BLaER1 treated with 17β-estradiol and CSF1 and Interleukin-3, amounts not matched to agents 10 nM and 100 nM (cell line): ENCODE measurements at regions not wholly inside any gene's neighbourhood (a gene's known extent, or its start where the extent isn't known, plus 50 kb on each side); places are given as distances from the start of the nearest gene placed in this dataset.
"Not testable (repeated sequence)": the region's sequence is repeated elsewhere in the genome, so short reads cannot be mapped to it uniquely, and the experiment has no call there.

Experiments
- H3K27ac ChIP-seq, 11 experiments: shearing (Covaris generic); formaldehyde crosslinking; 2 replicates each; pipeline ENCODE4 v1.8.1; 2022
- H3K27me3 ChIP-seq, 11 experiments: shearing (Covaris generic); formaldehyde crosslinking; 2 replicates each; pipeline ENCODE4 v1.8.1; 2022
- H3K36me3 ChIP-seq, 11 experiments: shearing (Covaris generic); formaldehyde crosslinking; 2 replicates each; pipeline ENCODE4 v1.8.1; 2022
- H3K4me1 ChIP-seq, 10 experiments: shearing (Covaris generic); formaldehyde crosslinking; 2 replicates each; pipeline ENCODE4 v1.8.1; 2022
- H3K4me2 ChIP-seq, 11 experiments: shearing (Covaris generic); formaldehyde crosslinking; 2 replicates each; pipeline ENCODE4 v1.8.1; 2022
- H3K4me3 ChIP-seq, 10 experiments: shearing (Covaris generic); formaldehyde crosslinking; 2 replicates each; pipeline ENCODE4 v1.8.1; 2022
- H3K9ac ChIP-seq, 11 experiments: shearing (Covaris generic); formaldehyde crosslinking; 2 replicates each; pipeline ENCODE4 v1.8.1; 2022
- H3K9me3 ChIP-seq, 11 experiments: shearing (Covaris generic); formaldehyde crosslinking; replicated peaks in 1 of 11; 2 replicates each; pipeline ENCODE4 v1.8.1; 2022
- H4K20me1 ChIP-seq, 11 experiments: shearing (Covaris generic); formaldehyde crosslinking; 2 replicates each; pipeline ENCODE4 v1.8.1; 2022
- Cebpa-rat ChIP-seq, 11 experiments: shearing (Covaris generic); IDR thresholded peaks; 2 replicates each; pipeline ENCODE4 v1.8.1; 2022

DNA sequence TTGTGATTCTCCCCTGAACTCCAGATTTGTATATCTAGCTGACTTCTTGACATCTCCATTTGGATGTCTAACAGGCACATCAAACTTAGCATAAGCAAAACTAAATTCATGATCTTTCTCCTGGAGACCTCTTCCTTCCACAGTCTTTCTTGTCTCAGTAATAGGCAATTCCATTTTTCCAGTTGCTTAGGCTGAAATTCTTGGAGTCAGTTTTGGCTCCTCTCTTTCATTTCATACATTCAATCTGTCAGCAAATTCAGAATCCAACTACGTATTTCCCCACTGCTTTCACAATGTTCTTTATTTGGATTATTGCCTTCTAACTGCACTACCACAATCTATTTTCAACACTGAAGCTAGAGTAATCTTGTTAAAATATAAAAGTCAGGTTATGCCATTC lies 219.9 kb upstream of the GLRA2 start:
- no peaks in the 10 kb centered on the region for H3K4me1 ChIP-seq

DNA sequence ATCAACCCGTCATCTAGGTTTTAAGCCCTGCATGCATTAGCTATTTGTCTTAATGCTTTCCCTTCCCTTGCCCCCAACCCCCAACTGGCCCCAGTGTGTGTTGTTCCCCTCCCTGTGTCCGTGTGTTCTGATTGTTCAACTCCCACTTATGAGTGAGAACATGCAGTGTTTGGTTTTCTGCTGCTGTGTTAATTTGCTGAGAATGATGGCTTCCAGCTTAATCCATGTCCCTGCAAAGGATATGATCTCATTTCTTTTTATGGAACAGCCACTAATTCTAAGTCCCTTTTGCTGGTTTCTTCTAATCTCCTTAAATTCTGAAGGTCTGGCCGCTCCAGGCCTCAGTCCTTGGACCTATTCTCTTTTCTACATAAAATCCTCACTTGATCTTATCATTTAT lies 220.4 kb upstream of the GLRA2 start:
- H4K20me1 ChIP-seq, result not testable (repeated sequence)

More for the DNA sequence above, 219.9 kb upstream of the GLRA2 start:
- TF ChIP-seq Cebpa-rat (IDR thresholded peaks at IDR 0.05), result no peak
- H3K4me2 ChIP-seq, result no peak overlapping the region
- no peak overlapping the region for H3K9ac ChIP-seq
- H3K27me3 ChIP-seq, result peaks cover 34 to 89% (median 75%) of the 10 kb centered on the region in 11 experiments; a peak in 21 of 22 replicates
- H3K27ac ChIP-seq, result no peak overlapping the region
- no peaks in the 10 kb centered on the region for H3K36me3 ChIP-seq
- no peak overlapping the region for H3K4me3 ChIP-seq
- peaks cover 0 to 16% (median 0%) of the 10 kb centered on the region in 11 experiments; a peak in 3 of 22 replicates for H3K9me3 ChIP-seq
- no peaks in the 10 kb centered on the region for H4K20me1 ChIP-seq

DNA sequence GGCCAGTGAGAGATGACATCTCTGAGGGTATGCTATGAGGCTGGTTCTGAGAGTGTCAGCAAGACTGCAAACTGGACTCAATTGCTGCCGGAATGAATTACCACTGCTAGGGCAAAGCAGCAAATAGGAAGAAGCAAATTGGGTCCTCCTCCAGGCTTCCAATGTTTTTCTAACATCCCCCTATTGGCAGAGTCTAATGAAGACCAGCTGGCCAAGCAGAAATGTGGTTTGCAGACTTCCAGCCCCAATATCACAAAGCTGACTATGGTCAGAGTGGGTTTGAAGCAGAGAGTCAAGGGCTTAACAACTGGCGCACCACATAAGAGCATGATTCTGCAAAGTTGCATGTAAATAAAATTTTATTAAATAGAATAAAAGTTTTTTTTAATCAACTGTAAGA lies 225.4 kb upstream of the GLRA2 start:
- no peaks in the 10 kb centered on the region for H4K20me1 ChIP-seq
- H3K4me3 ChIP-seq, result no peak overlapping the region
- no peak overlapping the region for H3K4me2 ChIP-seq
- no peaks in the 10 kb centered on the region for H3K4me1 ChIP-seq
- peaks cover 19 to 58% (median 51%) of the 10 kb centered on the region in 11 experiments; a peak in 21 of 22 replicates for H3K27me3 ChIP-seq
- TF ChIP-seq Cebpa-rat (IDR thresholded peaks at IDR 0.05), result no peak
- H3K9me3 ChIP-seq, result peaks cover 0 to 8% (median 0%) of the 10 kb centered on the region in 11 experiments; a peak in 3 of 22 replicates
- H3K36me3 ChIP-seq, result no peaks in the 10 kb centered on the region
- no peak overlapping the region for H3K27ac ChIP-seq
- no peak overlapping the region for H3K9ac ChIP-seq

More for the DNA sequence above, 220.4 kb upstream of the GLRA2 start:
- H3K9me3 ChIP-seq, result peaks cover 0 to 16% (median 0%) of the 10 kb centered on the region in 11 experiments; a peak in 3 of 22 replicates
- H3K9ac ChIP-seq, H3K27ac ChIP-seq, H3K36me3 ChIP-seq, H3K4me1 ChIP-seq, H3K4me3 ChIP-seq, H3K4me2 ChIP-seq: not testable (repeated sequence)
- peaks cover 29 to 85% (median 71%) of the 10 kb centered on the region in 11 experiments; a peak in 21 of 22 replicates for H3K27me3 ChIP-seq

DNA sequence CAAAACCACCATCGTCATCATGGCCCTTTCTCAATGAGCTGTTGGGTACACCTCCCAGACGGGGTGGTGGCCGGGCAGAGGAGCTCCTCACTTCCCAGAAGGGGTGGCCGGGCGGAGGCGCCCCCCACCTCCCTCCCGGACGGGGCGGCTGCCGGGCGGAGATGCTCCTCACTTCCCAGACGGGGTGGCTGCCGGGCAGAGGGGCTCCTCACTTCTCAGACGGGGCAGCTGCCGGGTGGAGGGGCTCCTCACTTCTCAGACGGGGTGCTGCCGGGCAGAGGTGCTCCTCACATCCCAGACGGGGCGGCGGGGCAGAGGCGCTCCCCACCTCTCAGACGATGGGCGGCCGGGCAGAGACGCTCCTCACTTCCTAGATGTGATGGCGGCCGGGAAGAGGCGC lies 226.8 kb upstream of the GLRA2 start:
- H3K4me3 ChIP-seq, H3K36me3 ChIP-seq, H3K27ac ChIP-seq, H3K9me3 ChIP-seq, H3K9ac ChIP-seq, H4K20me1 ChIP-seq, H3K4me1 ChIP-seq, H3K4me2 ChIP-seq: not testable (repeated sequence)
- peaks cover 24 to 61% (median 53%) of the 10 kb centered on the region in 11 experiments for H3K27me3 ChIP-seq

DNA sequence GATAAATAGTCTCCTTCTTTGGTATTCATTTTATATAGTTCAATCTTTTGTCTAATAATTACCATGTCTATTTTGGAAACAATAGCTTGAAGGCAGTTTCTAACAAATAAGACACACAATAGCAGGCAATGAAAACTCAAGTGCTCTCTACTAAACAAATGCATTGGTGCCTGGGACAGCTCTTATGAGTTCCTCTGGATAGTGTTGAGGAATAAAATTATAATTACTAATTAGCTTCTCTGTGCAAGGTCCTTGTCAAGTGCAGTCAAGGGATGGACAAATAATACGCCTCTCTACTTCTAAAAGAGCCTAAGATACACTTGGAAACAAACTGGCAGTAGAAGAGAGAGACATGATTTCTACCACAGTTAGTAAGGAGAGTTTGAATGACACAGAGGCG lies 229.0 kb upstream of the GLRA2 start:
- Histone ChIP-seq H3K4me1 (no peaks in the 10 kb centered on the region), H4K20me1 (no peaks in the 10 kb centered on the region; a peak in 1 of 22 replicates), H3K9ac (no peak overlapping the region), H3K36me3 (no peaks in the 10 kb centered on the region), H3K9me3 (peaks cover 0 to 8% (median 0%) of the 10 kb centered on the region in 11 experiments; a peak in 3 of 22 replicates), H3K4me3 (no peak overlapping the region), H3K27ac (no peak overlapping the region), H3K27me3 (peaks cover 44 to 69% (median 60%) of the 10 kb centered on the region in 11 experiments), H3K4me2 (no peak overlapping the region)
- no peak for TF ChIP-seq Cebpa-rat (IDR thresholded peaks at IDR 0.05)

DNA sequence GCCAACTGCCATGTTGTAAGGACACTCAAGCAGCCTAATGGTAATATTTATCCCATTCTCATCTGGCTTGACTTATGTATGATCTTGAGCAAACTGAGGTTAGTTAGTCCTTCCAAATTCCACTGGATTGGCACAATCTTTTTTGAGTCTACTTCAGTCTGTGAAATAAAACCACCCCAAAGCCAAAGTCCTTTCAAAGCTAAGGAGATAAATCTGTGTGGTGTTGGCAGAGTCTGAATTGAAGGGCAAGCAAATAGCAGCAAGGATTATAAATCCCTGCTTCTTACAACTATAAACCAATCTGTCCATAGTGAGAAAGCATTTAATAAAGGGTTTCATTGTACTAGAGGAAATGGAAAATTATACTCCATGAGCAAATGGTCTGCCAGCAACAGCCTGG lies 233.9 kb upstream of the GLRA2 start:
- H3K27me3 ChIP-seq, result peaks cover 83 to 97% (median 95%) of the 10 kb centered on the region in 11 experiments
- no peaks in the 10 kb centered on the region for H3K36me3 ChIP-seq
- H3K9ac ChIP-seq, result no peak overlapping the region
- H3K9me3 ChIP-seq, result peaks cover 0 to 6% (median 0%) of the 10 kb centered on the region in 11 experiments; a peak in 1 of 22 replicates
- no peaks in the 10 kb centered on the region for H3K4me1 ChIP-seq
- no peak overlapping the region for H3K27ac ChIP-seq
- H4K20me1 ChIP-seq, result no peaks in the 10 kb centered on the region; a peak in 1 of 22 replicates
- no peak overlapping the region for H3K4me3 ChIP-seq
- H3K4me2 ChIP-seq, result no peak overlapping the region
- TF ChIP-seq Cebpa-rat (IDR thresholded peaks at IDR 0.05), result no peak

DNA sequence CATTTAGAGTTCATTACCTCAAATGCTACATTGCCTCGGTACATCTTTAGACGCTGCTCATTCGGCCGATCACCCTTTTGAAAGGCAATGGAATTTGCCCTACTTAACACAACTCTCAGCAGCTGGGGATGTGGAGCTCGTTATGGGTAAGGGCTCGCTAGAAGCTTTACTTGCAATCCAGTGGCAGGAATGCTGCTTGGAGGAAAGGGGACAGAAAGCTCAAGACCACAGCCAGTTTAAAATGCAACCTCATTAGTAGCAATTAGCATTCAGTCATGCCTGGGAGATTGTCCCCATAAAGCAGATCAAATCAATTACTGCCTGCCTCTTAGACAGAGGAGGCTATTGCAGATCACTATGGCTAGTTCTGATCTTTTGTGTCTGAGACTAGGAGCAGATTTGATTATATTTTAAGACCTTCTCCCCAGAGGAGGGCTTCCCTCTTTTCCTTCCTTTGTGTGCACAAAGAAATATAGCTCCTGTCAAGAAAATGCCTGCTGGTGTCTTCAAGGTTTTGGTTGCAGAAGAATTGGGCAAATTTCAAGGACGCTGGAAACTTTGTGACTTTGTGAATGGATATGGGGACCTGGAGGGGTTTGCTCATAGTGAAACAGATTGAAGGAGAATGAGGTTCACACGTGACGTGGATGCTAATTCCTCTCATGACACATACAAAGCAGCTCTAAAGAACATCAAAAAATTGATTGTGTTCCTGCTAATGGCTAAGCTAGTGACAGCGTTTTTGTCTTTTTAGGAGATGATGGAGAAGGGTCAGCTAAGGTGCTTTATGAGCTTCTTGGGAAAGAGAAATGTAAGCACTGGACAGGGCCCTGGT lies 237.5 kb upstream of the GLRA2 start:
- Histone ChIP-seq H3K4me2 (no peak overlapping the region), H3K4me3 (no peak overlapping the region), H3K9me3 (peaks cover 0 to 6% (median 0%) of the 10 kb centered on the region in 11 experiments; a peak in 1 of 22 replicates), H3K36me3 (no peaks in the 10 kb centered on the region), H3K4me1 (no peaks in the 10 kb centered on the region), H3K27ac (no peak overlapping the region), H3K27me3 (peaks cover 65 to 74% (median 72%) of the 10 kb centered on the region in 11 experiments), H4K20me1 (no peaks in the 10 kb centered on the region; a peak in 1 of 22 replicates), H3K9ac (no peak overlapping the region)
- TF ChIP-seq Cebpa-rat (IDR thresholded peaks at IDR 0.05), result no peak

DNA sequence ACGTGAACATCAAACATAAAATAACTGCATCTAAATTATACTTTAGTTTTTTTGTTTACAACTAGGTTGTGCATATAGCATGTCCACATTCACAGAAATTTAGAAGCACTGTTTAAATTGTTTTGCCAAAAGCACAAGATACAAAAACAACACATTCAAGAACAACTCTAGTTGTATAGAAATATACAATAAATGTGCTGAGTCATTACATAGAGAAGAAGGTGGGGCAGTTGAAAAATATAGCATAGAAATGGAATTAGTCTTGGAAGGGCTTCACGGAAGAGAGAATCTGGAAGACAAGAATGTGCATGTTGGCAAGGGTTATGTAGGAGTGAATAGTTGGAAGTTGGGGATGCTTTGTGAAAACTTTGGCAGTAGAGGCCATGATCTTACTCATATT lies 239.0 kb upstream of the GLRA2 start:
- Histone ChIP-seq H3K4me2 (no peak overlapping the region), H3K27ac (no peak overlapping the region), H3K27me3 (peaks cover 49 to 66% (median 56%) of the 10 kb centered on the region in 11 experiments), H3K36me3 (no peaks in the 10 kb centered on the region), H3K4me3 (no peak overlapping the region), H3K9me3 (peaks cover 0 to 4% (median 0%) of the 10 kb centered on the region in 11 experiments; a peak in 1 of 22 replicates), H3K9ac (no peak overlapping the region), H3K4me1 (no peaks in the 10 kb centered on the region), H4K20me1 (no peaks in the 10 kb centered on the region)
- no peak for TF ChIP-seq Cebpa-rat (IDR thresholded peaks at IDR 0.05)

DNA sequence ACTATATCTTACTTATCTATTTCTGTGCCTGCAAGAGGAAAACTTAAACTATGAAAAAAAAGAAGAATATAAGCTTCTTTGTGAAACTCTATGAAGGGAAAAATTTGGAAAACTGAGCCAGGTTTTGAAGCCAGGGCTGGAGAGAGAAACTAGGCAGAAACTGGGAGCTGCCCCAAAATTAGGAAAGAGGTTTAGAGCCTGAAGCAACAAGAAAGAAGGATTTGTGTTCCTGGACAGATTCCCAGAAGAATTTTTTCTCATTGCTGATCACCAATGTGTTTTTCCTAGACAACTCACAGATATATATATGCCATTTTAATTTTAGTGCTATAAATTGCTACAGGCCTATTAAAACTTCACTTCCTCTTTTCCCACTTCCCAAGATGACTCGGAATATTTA lies 245.0 kb upstream of the GEMIN8 start:
- Histone ChIP-seq H3K9me3 (peaks cover 7 to 19% (median 13%) of the 10 kb centered on the region in 11 experiments; a peak in 19 of 22 replicates), H3K4me1 (no peaks in the 10 kb centered on the region), H4K20me1 (no peaks in the 10 kb centered on the region), H3K27ac (no peak overlapping the region), H3K9ac (no peak overlapping the region), H3K27me3 (peaks cover 69 to 100% (median 97%) of the 10 kb centered on the region in 11 experiments), H3K4me2 (no peak overlapping the region), H3K36me3 (no peaks in the 10 kb centered on the region), H3K4me3 (no peak overlapping the region)
- TF ChIP-seq Cebpa-rat (IDR thresholded peaks at IDR 0.05), result no peak
